A549 (cell line): ENCODE measurements at regions not wholly inside any gene's neighbourhood (a gene's known extent, or its start where the extent isn't known, plus 50 kb on each side); places are given as distances from the start of the nearest gene placed in this dataset.

ENCODE experiments used
- ATAC-seq, 2 experiments: fragments of 200-7000 bp in 1 of 2; fragments of >200 bp in 1 of 2; cut with Nextera tagmentation in 1 of 2; cut with Tn5 transposase in 1 of 2; 3 replicates each; pipeline versions ENCODE4 v1.8.0 to v1.9.1; 2018 to 2020; ENCODE audit warnings: mild to moderate bottlenecking in 1 of 2, moderate library complexity in 1 of 2
- CTCF ChIA-PET: fragments of 300-600 bp; sonication (Branson Sonifier 250); formaldehyde crosslinking; extraction: SDS; loops from one replicate; lab custom pipeline; 2021; ENCODE audit warnings: antibody characterized with exemption, inconsistent platforms; lab: Yijun Ruan, JAX
- POLR2A ChIA-PET: fragments of 350-600 bp; formaldehyde crosslinking; extraction: SDS; loops from one replicate; lab custom pipeline; 2021; ENCODE audit warnings: antibody characterized with exemption, inconsistent platforms; lab: Yijun Ruan, JAX
- DNase-seq, 2 experiments: peaks; one replicate each; pipeline versions ENCODE4 v3.0.0 to v3.0.0-alpha.2; 2011 to 2016; ENCODE audit warnings: low read depth in 1 of 2, low spot score in 1 of 2
- FAIRE-seq: peaks from 2 replicates; lab custom pipeline; 2011; peaks lifted over from hg19 to GRCh38; lab: Jason Lieb, UNC
- H3K27ac ChIP-seq, 2 experiments: fragments of >200 bp; sonication (Bioruptor Twin); formaldehyde crosslinking; 3 replicates each; pipeline ENCODE4 v1.5.1; 2016 to 2017
- H3K4me1 ChIP-seq: fragments of >200 bp; sonication (Bioruptor Twin); formaldehyde crosslinking; 3 replicates; pipeline ENCODE4 v1.6.1; 2016
- H3K4me2 ChIP-seq: fragments of >200 bp; sonication (Bioruptor Twin); formaldehyde crosslinking; 3 replicates; pipeline ENCODE4 v1.6.1; 2016
- H3K4me3 ChIP-seq: fragments of >200 bp; sonication (Bioruptor Twin); formaldehyde crosslinking; 3 replicates; pipeline ENCODE4 v1.5.1; 2016
- H3K9me3 ChIP-seq: fragments of >200 bp; sonication (Bioruptor Twin); formaldehyde crosslinking; 3 replicates; pipeline ENCODE4 v1.6.1; 2016
- BHLHE40 ChIP-seq: IDR thresholded peaks from 2 replicates; pipeline ENCODE4 v1.6.1; 2012; ENCODE audit warnings: low read depth, low read length, inconsistent platforms
- EHMT2 ChIP-seq: fragments of 200-600 bp; sonication (generic); IDR thresholded peaks from 2 replicates; pipeline ENCODE4 v1.6.1; 2016; ENCODE audit warnings: antibody characterized with exemption, low read depth, mild to moderate bottlenecking, moderate library complexity
- EP300 ChIP-seq, 2 experiments: fragments of >200 bp; sonication (Bioruptor Twin); formaldehyde crosslinking; IDR thresholded peaks; 2 replicates in 1 of 2; 3 replicates in 1 of 2; pipeline ENCODE4 v1.6.1; 2016 to 2017
- FOSL2 ChIP-seq, 2 experiments: fragments of 450-650 bp in 1 of 2; fragments of >200 bp in 1 of 2; sonication (Bioruptor Twin) in 1 of 2; formaldehyde crosslinking; IDR thresholded peaks; 2 replicates each; pipeline versions ENCODE4 v1.5.0 to v1.6.1; 2016 to 2020; ENCODE audit warnings: mild to moderate bottlenecking in 1 of 2, moderate library complexity in 1 of 2
- FOXS1 ChIP-seq: fragments of 250-450 bp; sonication (Bioruptor Pico); IDR thresholded peaks from 2 replicates; pipeline ENCODE4 v1.5.0; 2020; ENCODE audit warnings: mild to moderate bottlenecking, moderate library complexity
- HDAC2 ChIP-seq: fragments of 200-600 bp; sonication (generic); IDR thresholded peaks from 2 replicates; pipeline ENCODE4 v1.6.1; 2016
- HOXA7 ChIP-seq: fragments of 250-450 bp; sonication (Bioruptor Pico); IDR thresholded peaks from 2 replicates; pipeline ENCODE4 v1.5.0; 2020; ENCODE audit warnings: mild to moderate bottlenecking, moderate library complexity
- JUN ChIP-seq, 2 experiments: fragments of >200 bp; sonication (Bioruptor Twin); formaldehyde crosslinking; IDR thresholded peaks; 2 replicates in 1 of 2; 3 replicates in 1 of 2; pipeline ENCODE4 v1.6.1; 2016 to 2017
- JUNB ChIP-seq: fragments of >200 bp; sonication (Bioruptor Twin); formaldehyde crosslinking; IDR thresholded peaks from 2 replicates; pipeline ENCODE4 v1.6.1; 2016
- MAFK ChIP-seq: fragments of 450-650 bp; IDR thresholded peaks from 2 replicates; pipeline ENCODE4 v1.6.1; 2014; ENCODE audit not compliant: partially characterized antibody
- MYC ChIP-seq: IDR thresholded peaks from 2 replicates; pipeline ENCODE4 v1.6.1; 2012; ENCODE audit warnings: mild to moderate bottlenecking, inconsistent platforms, low read length, improper control_type of control experiment, borderline replicate concordance
- NPAS2 ChIP-seq: fragments of 250-450 bp; sonication (Bioruptor Pico); IDR thresholded peaks from 2 replicates; pipeline ENCODE4 v1.8.0; 2022; ENCODE audit warnings: mild to moderate bottlenecking, moderate library complexity, borderline replicate concordance
- PHF8 ChIP-seq: fragments of 200-600 bp; sonication (generic); IDR thresholded peaks from 2 replicates; pipeline ENCODE4 v1.6.1; 2016; ENCODE audit warnings: low read depth, mild to moderate bottlenecking, antibody characterized with exemption, moderate library complexity, borderline replicate concordance
- SMC3 ChIP-seq: fragments of >200 bp; sonication (Bioruptor Twin); formaldehyde crosslinking; IDR thresholded peaks from 3 replicates; pipeline ENCODE4 v1.6.1; 2018; ENCODE audit warnings: inconsistent platforms
- TP53 ChIP-seq: fragments of 250-450 bp; sonication (Bioruptor Pico); IDR thresholded peaks from 2 replicates; pipeline ENCODE4 v1.5.0; 2021; ENCODE audit warnings: mild to moderate bottlenecking, moderate library complexity
- ZC3H11A ChIP-seq: fragments of 450-650 bp; IDR thresholded peaks from 2 replicates; pipeline ENCODE4 v1.6.1; 2014; ENCODE audit warnings: antibody characterized with exemption, mild to moderate bottlenecking
- ZNF302 ChIP-seq: fragments of 250-450 bp; sonication (Bioruptor Pico); IDR thresholded peaks from 2 replicates; pipeline ENCODE4 v1.9.0; 2021; ENCODE audit warnings: inconsistent platforms, mild to moderate bottlenecking, moderate library complexity
- ZSCAN20 ChIP-seq: fragments of 250-450 bp; sonication (Bioruptor Pico); IDR thresholded peaks from 2 replicates; pipeline ENCODE4 v1.8.0; 2022; ENCODE audit warnings: mild to moderate bottlenecking, moderate library complexity
- whole genome bisulfite sequencing: methylation state at CpG from one replicate; pipeline ENCODE4 v1.1.6; 2017; ENCODE audit errors: missing lambda C conversion rate; 5-methylcytosine and 5-hydroxymethylcytosine counted together
- TF ChIP-seq, protein P1 (sequence below): fragments of 450-650 bp; IDR thresholded peaks from 2 replicates; pipeline ENCODE4 v1.6.1; 2014; ENCODE audit warnings: antibody characterized with exemption
- TF ChIP-seq, protein P2 (sequence below): fragments of 250-450 bp; sonication (Bioruptor Pico); IDR thresholded peaks from 2 replicates; pipeline ENCODE4 v1.5.0; 2021; ENCODE audit warnings: mild to moderate bottlenecking, moderate library complexity, borderline replicate concordance
- TF ChIP-seq, protein P3 (sequence below): fragments of 150-350 bp; IDR thresholded peaks from 2 replicates; pipeline ENCODE4 v1.6.1; 2014; ENCODE audit warnings: low read depth, mild to moderate bottlenecking, low read length
- TF ChIP-seq, protein P4 (sequence below): fragments of >200 bp; sonication (Bioruptor Twin); formaldehyde crosslinking; IDR thresholded peaks from 3 replicates; pipeline ENCODE4 v1.6.1; 2016
- TF ChIP-seq, protein P5 (sequence below): IDR thresholded peaks from 2 replicates; pipeline ENCODE4 v1.6.1; 2012; ENCODE audit warnings: low read depth, borderline replicate concordance
- TF ChIP-seq, protein P6 (sequence below): fragments of 250-450 bp; sonication (Bioruptor Pico); IDR thresholded peaks from 2 replicates; pipeline ENCODE4 v1.5.0; 2020; ENCODE audit warnings: low read depth, mild to moderate bottlenecking, moderate library complexity
- TF ChIP-seq, protein P7 (sequence below): fragments of 200-600 bp; sonication (generic); IDR thresholded peaks from 2 replicates; pipeline ENCODE4 v1.6.1; 2016; ENCODE audit warnings: antibody characterized with exemption, mild to moderate bottlenecking, moderate library complexity

DNA sequence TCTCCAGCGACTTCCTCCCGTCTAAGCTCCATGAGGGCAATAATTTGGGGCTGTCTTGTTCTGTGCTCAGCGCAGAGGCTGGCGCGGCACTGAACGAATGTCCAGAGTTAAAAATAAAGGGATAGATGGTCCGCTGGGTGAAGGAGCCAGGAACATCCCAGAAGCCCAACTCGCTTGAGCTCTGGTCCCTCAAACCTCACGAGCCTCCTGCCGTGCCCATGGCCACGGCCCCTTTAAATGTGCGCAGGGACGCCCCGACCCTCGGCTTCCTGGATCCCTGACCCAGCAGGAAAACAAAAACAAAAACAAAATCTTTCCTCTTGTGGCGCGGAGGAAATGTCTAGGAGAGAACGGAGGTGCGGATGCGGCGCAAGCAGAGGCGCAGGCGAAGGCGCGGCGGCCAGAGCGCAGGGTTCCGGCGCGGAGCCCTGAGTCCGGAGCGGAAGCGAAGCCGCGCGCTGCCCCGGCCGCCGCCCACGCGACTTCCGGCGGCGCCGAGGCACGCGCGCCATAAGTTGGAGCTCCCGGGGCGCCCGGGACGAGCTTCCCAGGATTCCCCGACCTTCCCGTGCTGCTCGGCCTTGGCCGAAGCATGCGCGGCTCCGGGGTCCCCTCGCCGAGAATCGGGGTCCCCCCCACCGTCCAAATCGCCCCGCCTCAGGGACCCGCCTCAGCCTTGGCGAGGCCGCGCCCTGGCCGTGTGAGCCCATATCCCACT, 52.9 kb upstream of the WNT7A start:
- Histone ChIP-seq H3K4me1 (no peaks in the 10 kb centered on the region), H3K4me3 (no peak overlapping the region), H3K9me3 (no peaks in the 10 kb centered on the region), H3K4me2 (no peak overlapping the region), H3K27ac (no peak overlapping the region)
- ChIA-PET CTCF (no interaction called here), POLR2A (no interaction called here)
- WGBS, result 76% methylated on average over 58 of the region's 70 CpGs
- TF ChIP-seq HDAC2 (no peak), HOXA7 (CRISPR knock-in tag) (no peak), ZC3H11A (no peak), JUN (IDR thresholded peaks at IDR 0.05) (no peak), EP300 (IDR thresholded peaks at IDR 0.05) (no peak), MAFK (no peak), FOSL2 (IDR thresholded peaks at IDR 0.05) (no peak), FOSL2 (CRISPR knock-in tag; IDR thresholded peaks at IDR 0.05) (no peak), NPAS2 (CRISPR knock-in tag) (no peak), BHLHE40 (no peak), JUNB (no peak), EHMT2 (no peak), MYC (no peak), TP53 (no peak)
- TF ChIP-seq, protein P1, sequence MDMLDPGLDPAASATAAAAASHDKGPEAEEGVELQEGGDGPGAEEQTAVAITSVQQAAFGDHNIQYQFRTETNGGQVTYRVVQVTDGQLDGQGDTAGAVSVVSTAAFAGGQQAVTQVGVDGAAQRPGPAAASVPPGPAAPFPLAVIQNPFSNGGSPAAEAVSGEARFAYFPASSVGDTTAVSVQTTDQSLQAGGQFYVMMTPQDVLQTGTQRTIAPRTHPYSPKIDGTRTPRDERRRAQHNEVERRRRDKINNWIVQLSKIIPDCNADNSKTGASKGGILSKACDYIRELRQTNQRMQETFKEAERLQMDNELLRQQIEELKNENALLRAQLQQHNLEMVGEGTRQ, result no peak
- TF ChIP-seq, protein P2, sequence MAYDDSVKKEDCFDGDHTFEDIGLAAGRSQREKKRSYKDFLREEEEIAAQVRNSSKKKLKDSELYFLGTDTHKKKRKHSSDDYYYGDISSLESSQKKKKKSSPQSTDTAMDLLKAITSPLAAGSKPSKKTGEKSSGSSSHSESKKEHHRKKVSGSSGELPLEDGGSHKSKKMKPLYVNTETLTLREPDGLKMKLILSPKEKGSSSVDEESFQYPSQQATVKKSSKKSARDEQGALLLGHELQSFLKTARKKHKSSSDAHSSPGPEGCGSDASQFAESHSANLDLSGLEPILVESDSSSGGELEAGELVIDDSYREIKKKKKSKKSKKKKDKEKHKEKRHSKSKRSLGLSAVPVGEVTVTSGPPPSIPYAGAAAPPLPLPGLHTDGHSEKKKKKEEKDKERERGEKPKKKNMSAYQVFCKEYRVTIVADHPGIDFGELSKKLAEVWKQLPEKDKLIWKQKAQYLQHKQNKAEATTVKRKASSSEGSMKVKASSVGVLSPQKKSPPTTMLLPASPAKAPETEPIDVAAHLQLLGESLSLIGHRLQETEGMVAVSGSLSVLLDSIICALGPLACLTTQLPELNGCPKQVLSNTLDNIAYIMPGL, result no peak
- TF ChIP-seq, protein P3, sequence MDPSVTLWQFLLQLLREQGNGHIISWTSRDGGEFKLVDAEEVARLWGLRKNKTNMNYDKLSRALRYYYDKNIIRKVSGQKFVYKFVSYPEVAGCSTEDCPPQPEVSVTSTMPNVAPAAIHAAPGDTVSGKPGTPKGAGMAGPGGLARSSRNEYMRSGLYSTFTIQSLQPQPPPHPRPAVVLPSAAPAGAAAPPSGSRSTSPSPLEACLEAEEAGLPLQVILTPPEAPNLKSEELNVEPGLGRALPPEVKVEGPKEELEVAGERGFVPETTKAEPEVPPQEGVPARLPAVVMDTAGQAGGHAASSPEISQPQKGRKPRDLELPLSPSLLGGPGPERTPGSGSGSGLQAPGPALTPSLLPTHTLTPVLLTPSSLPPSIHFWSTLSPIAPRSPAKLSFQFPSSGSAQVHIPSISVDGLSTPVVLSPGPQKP, result no peak
- TF ChIP-seq, protein P4, sequence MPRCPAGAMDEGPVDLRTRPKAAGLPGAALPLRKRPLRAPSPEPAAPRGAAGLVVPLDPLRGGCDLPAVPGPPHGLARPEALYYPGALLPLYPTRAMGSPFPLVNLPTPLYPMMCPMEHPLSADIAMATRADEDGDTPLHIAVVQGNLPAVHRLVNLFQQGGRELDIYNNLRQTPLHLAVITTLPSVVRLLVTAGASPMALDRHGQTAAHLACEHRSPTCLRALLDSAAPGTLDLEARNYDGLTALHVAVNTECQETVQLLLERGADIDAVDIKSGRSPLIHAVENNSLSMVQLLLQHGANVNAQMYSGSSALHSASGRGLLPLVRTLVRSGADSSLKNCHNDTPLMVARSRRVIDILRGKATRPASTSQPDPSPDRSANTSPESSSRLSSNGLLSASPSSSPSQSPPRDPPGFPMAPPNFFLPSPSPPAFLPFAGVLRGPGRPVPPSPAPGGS, result no peak
- FAIRE-seq (no peak), ATAC-seq (no peak), DNase-seq (no peak)

DNA sequence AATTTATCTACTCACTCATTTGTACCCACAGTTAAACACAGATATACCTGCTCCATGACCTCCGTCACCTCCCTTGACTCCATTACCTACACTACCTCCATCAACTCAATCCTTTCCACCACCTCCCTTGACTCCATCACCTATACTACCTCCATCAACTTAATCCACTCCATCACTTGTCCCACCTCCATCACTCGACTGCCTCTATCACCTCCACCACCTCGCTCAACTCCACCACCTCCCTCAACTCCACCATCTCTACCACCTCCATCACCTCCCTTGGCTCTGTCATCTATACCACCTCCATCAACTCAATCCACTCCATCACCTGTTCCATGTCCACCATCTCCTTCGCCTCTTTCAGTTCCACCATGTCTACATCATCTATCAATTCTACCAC, 51.3 kb upstream of the WNT7A start:
- POLR2A ChIA-PET, result no interaction called here
- no peak for ATAC-seq
- no peak for FAIRE-seq
- H3K9me3 ChIP-seq, result no peaks in the 10 kb centered on the region
- H3K27ac ChIP-seq, result no peak overlapping the region
- H3K4me2 ChIP-seq, result no peak overlapping the region
- CTCF ChIA-PET, result no interaction called here
- H3K4me1 ChIP-seq, result no peaks in the 10 kb centered on the region
- no peak for DNase-seq
- WGBS, result 9% methylated on average over 4 of the region's 4 CpGs
- no peak overlapping the region for H3K4me3 ChIP-seq
- TF ChIP-seq SMC3, result no peak
- no peak for TF ChIP-seq PHF8
- TF ChIP-seq ZNF302 (CRISPR knock-in tag), result no peak
- TF ChIP-seq, protein P5, sequence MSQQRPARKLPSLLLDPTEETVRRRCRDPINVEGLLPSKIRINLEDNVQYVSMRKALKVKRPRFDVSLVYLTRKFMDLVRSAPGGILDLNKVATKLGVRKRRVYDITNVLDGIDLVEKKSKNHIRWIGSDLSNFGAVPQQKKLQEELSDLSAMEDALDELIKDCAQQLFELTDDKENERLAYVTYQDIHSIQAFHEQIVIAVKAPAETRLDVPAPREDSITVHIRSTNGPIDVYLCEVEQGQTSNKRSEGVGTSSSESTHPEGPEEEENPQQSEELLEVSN, result no peak
- TF ChIP-seq, protein P6, sequence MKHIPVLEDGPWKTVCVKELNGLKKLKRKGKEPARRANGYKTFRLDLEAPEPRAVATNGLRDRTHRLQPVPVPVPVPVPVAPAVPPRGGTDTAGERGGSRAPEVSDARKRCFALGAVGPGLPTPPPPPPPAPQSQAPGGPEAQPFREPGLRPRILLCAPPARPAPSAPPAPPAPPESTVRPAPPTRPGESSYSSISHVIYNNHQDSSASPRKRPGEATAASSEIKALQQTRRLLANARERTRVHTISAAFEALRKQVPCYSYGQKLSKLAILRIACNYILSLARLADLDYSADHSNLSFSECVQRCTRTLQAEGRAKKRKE (CRISPR knock-in tag), result no peak
- TF ChIP-seq ZSCAN20 (CRISPR knock-in tag), result no peak
- TF ChIP-seq, protein P7, sequence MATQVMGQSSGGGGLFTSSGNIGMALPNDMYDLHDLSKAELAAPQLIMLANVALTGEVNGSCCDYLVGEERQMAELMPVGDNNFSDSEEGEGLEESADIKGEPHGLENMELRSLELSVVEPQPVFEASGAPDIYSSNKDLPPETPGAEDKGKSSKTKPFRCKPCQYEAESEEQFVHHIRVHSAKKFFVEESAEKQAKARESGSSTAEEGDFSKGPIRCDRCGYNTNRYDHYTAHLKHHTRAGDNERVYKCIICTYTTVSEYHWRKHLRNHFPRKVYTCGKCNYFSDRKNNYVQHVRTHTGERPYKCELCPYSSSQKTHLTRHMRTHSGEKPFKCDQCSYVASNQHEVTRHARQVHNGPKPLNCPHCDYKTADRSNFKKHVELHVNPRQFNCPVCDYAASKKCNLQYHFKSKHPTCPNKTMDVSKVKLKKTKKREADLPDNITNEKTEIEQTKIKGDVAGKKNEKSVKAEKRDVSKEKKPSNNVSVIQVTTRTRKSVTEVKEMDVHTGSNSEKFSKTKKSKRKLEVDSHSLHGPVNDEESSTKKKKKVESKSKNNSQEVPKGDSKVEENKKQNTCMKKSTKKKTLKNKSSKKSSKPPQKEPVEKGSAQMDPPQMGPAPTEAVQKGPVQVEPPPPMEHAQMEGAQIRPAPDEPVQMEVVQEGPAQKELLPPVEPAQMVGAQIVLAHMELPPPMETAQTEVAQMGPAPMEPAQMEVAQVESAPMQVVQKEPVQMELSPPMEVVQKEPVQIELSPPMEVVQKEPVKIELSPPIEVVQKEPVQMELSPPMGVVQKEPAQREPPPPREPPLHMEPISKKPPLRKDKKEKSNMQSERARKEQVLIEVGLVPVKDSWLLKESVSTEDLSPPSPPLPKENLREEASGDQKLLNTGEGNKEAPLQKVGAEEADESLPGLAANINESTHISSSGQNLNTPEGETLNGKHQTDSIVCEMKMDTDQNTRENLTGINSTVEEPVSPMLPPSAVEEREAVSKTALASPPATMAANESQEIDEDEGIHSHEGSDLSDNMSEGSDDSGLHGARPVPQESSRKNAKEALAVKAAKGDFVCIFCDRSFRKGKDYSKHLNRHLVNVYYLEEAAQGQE, result no peak
- TF ChIP-seq FOXS1 (CRISPR knock-in tag), result no peak
- TF ChIP-seq, protein P4, result no peak
